Inflammatory macrophage treated with lipopolysaccharide for 4 hours (primary cell): ENCODE measurements at regions not wholly inside any gene's neighbourhood (a gene's known extent, or its start where the extent isn't known, plus 50 kb on each side); places are given as distances from the start of the nearest gene placed in this dataset.
"Not testable (repeated sequence)": the region's sequence is repeated elsewhere in the genome, so short reads cannot be mapped to it uniquely, and the experiment has no call there.

Experiments used
- DNase-seq: peaks from one replicate; pipeline ENCODE4 v3.0.0-alpha.2; 2020

- no peak for DNase-seq
Measured at GRCh38 chr6:67986694-67987232, 648.3 kb upstream of the ADGRB3 start.

- no peak for DNase-seq
Measured at GRCh38 chr6:67976486-67976885, 658.6 kb upstream of the ADGRB3 start.

GRCh38 chr6:67974931-67975330 lies 660.2 kb upstream of the ADGRB3 start:
- DNase-seq = no peak

GRCh38 chr6:67971812-67972211 lies 663.3 kb upstream of the ADGRB3 start:
- no peak for DNase-seq

GRCh38 chr6:67966830-67967229 lies 668.3 kb upstream of the ADGRB3 start:
- no peak for DNase-seq

- DNase-seq = no peak
Measured at GRCh38 chr6:67956352-67956751, 678.7 kb upstream of the ADGRB3 start.

GRCh38 chr6:67952948-67953347 lies 682.1 kb upstream of the ADGRB3 start:
- DNase-seq = no peak

- no peak for DNase-seq
Measured at GRCh38 chr6:67952121-67952520, 683.0 kb upstream of the ADGRB3 start.

GRCh38 chr6:67947762-67948161 lies 687.3 kb upstream of the ADGRB3 start:
- not testable (repeated sequence) for DNase-seq

- DNase-seq = no peak
Measured at GRCh38 chr6:67935976-67936477, 699.1 kb upstream of the ADGRB3 start.

GRCh38 chr6:67933278-67933677 lies 701.8 kb upstream of the ADGRB3 start:
- no peak for DNase-seq

GRCh38 chr6:67922588-67922987 lies 712.5 kb upstream of the ADGRB3 start:
- DNase-seq = not testable (repeated sequence)

- not testable (repeated sequence) for DNase-seq
Measured at GRCh38 chr6:67920040-67920439, 715.0 kb upstream of the ADGRB3 start.

GRCh38 chr6:67916399-67916798 lies 718.7 kb upstream of the ADGRB3 start:
- no peak for DNase-seq

GRCh38 chr6:67914419-67914818 lies 720.7 kb upstream of the ADGRB3 start:
- DNase-seq = peak; percentile 18

GRCh38 chr6:67909354-67909753 lies 725.7 kb upstream of the ADGRB3 start:
- DNase-seq = no peak

GRCh38 chr6:67908379-67908778 lies 726.7 kb upstream of the ADGRB3 start:
- no peak for DNase-seq

- not testable (repeated sequence) for DNase-seq
Measured at GRCh38 chr6:67904735-67905134, 730.3 kb upstream of the ADGRB3 start.

- no peak for DNase-seq
Measured at GRCh38 chr6:67898875-67899274, 736.2 kb upstream of the ADGRB3 start.

- DNase-seq = no peak
Measured at GRCh38 chr6:67897998-67898607, 737.0 kb upstream of the ADGRB3 start.

GRCh38 chr6:67896476-67896875 lies 738.6 kb upstream of the ADGRB3 start:
- peak; percentile 16 for DNase-seq

- DNase-seq = no peak
Measured at GRCh38 chr6:67889682-67889995, 745.4 kb upstream of the ADGRB3 start.

- peak; percentile 2 for DNase-seq
Measured at GRCh38 chr6:67888886-67889681, 746.0 kb upstream of the ADGRB3 start.

- no peak for DNase-seq
Measured at GRCh38 chr6:67888546-67888885, 746.6 kb upstream of the ADGRB3 start.
